Renal cortex interstitium (tissue), 11 donors: ENCODE measurements at regions not wholly inside any gene's neighbourhood (a gene's known extent, or its start where the extent isn't known, plus 50 kb on each side); places are given as distances from the start of the nearest gene placed in this dataset.
A peak's percentile ranks its signal among the peaks of the same experiment; 100 is the strongest.
"Not testable (repeated sequence)": the region's sequence is repeated elsewhere in the genome, so short reads cannot be mapped to it uniquely, and the experiment has no call there.

Source experiments
- DNase-seq, 11 donors: peaks; one replicate each; pipeline ENCODE4 v3.0.0-alpha.2; 2013; ENCODE audit warnings: low read depth in 9 of 11, low spot score in 4 of 11; ENCODE audit errors: extremely low read depth in 1 of 11

DNA sequence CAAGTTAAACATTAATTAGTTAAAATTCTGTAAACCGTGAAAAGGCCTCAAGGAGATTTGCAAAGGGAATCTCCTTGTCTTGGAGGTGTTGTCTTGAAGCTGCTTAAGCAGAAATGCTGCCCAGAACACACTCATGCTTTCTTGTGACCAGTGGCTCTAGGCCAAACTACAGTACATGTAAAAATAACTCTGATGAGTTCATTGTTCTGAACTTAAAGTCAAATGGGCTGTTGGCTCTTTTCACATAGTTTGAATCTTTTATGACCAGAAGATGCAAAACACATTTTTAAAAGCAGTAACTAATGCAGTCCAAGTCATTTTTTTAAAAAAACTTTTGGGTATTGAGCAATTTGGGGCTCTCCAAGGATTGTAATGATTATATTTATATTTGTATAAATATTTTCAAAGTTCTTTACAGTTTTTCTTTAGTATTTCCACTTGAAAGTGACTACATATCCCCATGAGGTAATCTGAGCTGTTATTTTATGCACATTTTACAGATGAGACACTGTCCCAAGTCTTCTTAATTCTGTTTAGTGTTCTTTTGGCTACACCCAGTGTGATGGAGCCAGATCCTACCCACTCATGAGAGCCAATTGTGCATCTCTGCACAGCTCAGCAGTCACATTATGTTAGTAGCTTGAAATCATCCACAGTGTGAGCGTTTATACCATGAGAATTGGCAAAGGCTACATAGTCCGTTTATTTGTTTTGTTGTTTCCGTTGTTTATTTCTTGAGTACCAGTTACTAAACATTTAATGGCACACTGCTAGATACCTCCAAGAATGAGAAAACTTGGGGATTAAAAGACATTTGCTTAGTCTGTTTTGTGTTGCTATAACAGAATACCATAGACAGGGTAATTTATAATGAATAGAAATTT is 112.8 kb upstream of the ATXN3L start:
- peak in 9 of 11 donors; percentile 22 to 63 (median 46) for DNase-seq

DNA sequence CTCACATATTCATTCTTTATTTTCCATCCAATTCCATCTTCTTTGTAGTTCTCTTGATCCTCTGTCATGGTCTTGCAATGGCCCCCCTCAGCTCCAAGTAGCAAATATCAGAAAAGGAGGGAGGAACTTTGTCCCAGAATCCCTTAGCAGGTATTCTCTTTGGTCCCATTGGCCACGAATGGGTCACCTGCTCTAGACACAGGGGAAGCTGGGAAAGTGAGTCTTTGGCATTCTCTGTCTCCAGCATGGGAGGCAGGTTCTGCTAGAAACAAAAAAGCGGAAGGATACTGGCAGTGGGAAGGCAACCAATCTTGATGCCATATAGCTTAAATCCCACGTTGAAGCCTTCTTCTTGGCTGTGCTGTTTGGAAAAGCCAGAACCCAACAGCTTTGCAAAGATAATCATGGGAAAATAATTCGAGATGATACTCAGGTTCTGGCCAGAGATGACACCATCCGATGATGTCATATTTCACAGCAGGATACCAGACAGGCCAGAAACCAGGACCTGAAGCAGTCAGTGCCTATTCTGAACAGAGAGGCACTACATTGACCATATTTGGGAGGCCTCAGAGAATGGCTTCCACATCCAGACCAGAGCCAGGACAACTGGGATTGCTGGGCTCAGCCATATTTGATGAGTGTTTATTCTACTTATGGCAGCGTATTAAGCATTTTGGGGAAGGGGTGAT is 110.4 kb upstream of the ATXN3L start:
- no peak for DNase-seq

DNA sequence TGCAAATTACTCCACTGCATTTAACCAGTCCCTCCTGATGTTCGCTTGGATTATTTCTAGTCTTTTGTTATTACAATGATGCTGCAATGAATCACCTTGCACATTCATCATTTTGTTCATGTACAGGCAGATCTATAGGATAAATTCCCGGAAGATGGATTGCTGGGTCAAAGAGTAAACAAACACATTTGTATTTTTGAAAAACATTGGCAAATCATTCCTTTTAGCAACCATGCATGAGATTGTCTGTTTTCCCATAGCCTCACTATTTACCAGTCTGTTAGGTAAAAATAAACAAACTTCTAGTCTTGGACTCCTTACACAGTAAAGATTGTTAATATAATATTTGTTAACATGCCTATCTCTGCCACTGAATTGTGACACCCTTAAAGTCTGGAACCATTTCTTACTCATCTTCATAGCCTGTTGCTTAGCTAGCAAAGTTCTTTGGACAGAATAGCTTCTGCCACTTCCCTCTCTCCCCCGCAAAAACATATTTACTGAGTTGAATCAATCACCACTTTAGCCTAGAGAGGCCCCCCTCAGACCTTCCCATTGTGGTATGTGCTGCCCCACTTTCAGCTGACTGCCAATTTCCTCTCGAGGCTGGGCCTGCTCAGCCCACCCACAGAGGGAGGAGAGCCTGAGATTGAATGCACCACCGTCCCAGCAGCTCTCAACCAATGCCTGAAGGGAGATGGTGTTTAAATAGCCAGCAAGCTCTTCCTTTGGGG is 108.4 kb upstream of the ATXN3L start:
- no peak for DNase-seq

DNA sequence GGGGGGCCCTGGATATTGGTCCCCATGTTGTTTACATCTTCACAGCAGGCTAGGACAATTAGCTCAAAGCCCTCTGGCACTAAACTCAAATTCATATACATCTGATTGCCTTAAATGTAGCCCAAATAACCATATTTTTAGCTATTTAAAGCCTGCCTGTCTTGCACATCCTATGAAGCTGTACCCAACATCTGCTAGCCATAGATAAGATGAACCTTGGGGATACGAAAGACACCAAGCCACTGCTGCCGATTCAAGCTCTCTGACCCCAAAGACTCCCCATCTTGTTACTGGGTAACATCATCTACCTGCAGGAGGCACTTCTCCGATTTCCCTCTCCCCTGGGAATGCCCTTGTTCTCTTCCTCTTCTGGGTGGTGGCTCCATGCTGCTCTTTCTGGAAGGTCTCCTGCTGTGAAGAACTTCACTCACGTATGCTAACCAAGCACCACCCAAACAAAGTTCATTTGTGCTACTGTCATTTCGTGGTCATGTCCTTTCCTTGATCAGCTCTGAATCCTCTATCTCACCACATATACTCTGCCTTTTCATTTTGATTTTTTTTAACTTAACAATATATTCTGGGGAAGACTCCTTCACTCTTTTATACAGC is 107.7 kb upstream of the ATXN3L start:
- no peak for DNase-seq

DNA sequence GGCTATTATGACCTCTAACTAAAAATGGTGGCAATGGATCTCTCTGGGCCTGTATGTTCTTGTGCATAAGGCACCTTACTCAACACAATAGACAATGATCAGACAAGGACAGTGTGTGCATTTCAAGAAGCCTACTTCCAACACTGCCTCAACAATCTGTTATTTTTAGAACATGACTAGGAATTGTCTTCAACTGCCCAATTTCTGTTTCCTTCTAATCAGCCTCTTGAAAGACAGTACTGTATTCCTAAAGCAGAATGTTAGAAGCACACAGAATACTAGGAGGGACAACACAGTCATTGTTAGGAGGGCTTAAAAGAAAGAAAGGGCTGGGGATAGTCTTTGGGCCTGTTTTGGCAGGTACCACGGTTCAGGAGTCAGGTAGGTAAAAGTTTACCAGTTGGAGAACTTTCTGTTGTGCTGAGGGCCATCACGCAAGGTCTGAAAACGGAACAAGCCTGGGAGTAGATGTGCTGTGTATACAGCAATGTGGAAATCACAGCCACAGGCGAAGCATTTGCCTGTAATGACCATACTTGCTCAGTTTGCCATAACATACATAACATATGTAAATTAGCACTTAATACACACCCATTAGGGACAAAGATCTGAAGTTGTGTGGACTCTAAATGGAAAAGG is 100.8 kb upstream of the ATXN3L start:
- no peak for DNase-seq

DNA sequence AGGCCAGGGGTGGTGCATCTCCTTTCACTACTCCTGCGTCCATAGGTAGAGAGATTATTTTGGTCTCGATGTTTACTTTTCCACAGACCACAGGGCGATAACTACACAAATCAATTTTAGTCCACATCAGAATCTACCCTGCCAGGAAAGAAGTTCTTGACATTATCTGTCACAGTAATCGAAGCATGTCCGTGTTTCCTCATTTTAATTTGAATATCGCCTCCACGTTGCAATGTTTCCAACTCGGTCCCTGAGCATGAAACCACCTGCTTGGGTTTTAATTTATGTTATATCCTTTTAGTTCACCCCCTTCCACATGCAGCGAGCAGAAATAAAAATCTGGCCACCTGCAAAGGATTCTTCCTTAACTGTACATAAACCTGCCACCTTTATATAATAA is 100.1 kb upstream of the ATXN3L start:
- DNase-seq = no peak

DNA sequence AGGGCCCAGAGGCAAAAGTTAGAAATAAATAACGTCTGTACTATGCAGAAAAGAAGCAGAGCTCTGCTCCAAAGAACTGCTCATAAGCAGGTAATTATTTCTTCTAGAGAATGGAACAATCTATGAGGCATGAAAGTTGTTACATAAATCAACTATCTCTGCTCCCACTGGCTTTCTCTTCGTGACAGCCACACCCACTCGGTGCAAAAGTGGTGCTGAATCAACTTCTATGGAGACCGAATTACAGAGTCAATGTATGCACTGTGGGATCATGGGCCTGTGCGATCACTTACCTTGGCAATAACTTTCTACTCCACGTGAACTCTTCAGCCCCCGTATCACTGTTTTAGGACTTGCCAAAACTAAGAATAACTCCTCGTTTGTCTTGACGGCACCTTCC is 99.4 kb upstream of the ATXN3L start:
- no peak for DNase-seq

DNA sequence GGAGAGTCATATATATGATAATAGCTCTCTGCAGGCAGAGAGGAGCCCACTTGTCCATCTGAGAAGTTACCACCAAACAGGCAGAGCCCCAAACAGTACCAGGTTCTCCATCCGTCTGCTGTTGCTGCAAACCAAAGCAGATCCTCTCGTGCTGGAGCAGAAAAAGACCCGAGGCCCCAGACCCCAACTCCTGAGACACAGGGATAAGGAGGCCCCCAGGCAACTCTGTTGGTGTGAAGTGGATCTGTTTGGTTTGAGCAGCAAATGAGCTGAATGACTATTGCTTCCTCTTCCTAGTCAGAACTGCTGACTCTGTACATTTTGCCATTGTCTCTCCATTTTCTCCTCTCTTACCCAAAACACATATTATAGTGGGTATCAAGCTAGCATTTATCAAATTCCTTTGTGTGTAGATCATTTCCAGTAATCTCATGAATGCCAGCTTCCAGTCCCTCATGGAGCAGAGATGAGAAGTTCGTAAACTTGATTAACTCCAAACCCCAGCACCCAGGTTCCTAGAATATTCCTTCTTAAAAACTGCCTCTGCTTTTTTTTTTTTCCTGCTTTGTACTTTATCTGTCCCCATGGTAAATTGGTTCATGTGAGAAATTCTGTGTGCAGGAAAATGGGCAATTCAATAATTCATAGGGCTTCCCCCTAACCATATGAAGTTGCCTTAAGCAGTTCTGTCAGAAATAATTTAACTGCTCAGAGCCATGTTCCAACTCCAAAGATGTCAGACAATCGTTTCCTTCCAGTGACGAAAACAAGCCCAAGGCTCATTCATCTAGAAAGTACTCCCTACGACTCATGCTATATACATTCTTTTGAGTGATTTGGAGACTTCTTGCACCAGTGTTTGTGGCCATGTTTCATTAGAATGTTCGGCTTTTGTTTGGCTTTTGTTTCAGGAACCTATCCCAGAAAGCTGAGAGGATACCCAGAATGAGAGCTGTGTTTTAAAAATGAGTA is 98.6 kb upstream of the ATXN3L start:
- DNase-seq = no peak

DNA sequence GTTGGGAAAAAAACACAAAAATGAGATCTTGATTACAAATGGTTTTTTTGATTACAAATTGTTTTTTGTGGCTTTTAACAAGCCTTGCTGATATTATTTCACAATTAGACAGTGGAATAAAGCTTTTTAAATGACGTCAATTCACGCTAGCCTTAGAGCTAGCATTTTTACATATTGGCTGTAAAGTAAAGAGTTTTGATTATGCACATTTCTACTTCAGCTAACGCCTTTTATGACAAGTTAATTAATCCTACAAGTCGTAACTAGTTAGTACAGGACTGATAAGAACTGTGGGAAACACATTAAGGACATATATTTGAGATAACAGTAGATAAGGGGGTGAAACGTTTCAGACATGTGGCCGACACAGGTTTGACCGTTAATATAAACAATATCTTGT is 95.7 kb upstream of the ATXN3L start:
- DNase-seq = no peak

DNA sequence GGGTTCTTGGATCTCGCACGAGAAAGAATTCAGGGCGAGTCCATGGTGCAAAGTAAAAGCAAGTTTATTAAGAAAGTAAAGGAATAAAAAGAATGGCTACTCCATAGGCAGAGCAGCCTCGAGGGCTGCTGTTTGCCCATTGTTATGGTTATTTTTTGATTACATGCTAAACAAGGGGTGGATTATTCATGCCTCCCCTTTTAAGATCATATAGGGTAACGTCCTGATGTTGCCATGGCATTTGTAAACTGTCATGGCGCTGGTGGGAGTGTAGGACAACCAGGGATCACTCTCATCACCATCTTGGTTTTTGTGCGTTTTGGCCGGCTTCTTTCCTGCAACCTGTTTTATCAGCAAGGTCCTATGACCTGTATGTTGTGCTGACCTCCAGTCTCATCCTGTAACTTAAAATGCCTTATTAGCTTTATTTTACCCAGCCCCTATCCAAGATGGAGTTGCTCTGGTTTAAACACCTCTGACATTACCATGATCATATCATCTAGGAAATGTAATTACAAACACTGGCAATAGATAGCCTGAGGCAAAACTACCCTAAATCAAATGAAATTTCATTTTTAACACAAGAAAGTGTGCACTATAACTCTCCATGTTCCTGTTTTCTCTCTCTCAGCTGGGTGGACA is 94.3 kb upstream of the ATXN3L start:
- DNase-seq = no peak

DNA sequence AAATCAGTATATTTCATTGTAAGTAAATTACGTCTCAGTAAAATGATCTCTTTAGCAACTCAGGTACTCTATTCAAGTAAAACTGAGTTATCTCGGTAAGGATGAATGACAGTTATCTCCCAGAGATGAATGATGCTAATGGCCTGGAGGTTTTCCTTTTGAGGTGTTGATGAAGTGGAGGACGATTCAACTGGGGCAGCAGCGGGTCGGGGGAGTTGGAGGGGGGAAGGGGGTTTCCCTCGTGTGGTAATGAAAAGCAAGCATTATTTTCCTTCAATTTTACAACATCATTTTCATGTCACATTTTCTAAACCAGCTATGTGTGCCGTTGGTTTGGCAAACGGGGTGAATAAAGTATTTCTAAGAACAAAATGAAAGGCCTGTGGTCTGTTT is 92.4 kb upstream of the ATXN3L start:
- DNase-seq = no peak

DNA sequence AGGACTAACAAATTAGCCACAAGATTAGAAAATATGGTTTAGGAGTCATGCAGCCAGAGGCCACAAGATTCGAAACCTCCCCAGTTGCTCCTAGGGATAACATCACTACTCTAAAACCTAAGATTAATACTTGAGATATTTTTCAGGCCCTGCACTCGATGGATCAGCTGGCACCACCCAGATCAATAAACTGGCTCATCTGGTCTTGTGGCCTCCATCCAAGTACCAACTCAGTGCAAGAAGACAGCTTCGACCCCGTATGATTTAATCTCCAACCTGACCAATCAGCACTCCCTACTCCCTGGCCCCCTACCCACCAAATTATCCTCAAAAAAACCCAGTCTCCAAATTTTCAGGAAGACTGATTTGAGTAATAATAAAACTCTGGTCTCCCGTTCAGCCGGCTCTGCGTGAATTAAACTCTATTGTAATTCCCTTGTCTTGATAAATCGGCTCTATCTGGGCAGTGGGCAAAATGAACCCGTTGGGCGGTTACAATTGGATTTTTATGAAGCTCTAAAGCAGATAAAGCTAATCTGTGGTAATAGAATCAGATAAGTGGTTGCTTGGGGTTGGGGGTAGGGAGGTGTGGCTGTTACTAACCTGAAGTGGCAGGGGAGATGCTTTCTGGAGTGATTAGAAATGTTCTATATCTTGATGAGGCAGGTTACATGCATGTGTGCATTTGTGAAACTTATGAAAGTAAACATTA is 91.8 kb upstream of the ATXN3L start:
- DNase-seq = no peak

DNA sequence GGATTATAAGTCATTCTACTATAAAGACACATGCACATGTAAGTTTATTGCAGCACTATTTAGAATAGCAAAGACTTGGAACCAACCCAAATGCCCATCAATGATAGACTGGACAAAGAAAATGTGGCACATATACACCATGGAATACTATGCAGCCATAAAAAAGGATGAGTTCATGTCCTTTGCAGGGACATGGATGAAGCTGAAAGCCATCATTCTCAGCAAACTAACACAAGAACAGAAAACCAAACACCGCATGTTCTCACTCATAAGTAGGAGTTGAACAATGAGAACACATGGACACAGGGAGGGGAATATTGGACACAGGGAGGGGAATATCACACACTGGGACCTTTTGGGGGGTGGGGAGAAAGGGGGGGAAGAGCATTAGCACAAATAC is 88.7 kb upstream of the ATXN3L start:
- not testable (repeated sequence) for DNase-seq

DNA sequence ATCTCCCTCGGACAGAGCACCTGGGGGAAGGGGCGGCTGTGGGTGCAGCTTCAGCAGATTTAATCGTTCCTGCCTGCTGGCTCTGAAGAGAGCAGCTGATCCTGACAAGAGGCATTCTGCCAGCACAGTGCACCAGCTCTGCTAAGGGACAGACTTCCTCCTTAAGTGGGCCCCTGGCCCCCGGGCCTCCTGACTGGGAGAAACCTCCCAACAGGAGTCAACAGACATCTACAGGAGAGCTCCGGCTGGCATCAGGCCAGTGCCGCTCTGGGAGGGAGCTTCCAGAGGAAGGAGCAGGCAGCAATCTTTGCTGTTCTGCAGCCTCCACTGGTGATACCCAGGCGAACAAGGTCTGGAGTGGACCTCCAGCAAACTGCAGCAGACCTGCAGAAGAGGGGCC is 84.9 kb upstream of the ATXN3L start:
- DNase-seq = not testable (repeated sequence)

DNA sequence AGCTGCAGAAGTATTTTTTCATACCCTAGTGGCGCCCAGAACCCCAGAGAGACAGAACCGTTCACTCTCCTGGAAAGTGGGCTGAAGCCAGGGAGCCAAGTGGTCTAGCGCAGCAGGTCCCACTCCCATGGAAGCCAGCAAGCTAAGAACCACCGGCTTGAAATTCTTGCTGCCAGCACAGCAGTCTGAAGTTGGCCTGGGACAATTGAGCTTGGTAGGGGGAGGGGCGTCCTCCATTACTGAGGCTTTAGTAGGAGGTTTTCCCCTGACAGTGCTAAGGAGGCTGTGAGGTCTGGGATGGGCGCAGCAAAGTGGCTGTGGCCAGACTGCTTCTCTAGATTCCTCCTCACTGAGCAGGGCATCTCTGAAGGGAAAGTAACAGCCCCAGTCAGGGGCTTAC is 84.5 kb upstream of the ATXN3L start:
- no peak for DNase-seq

DNA sequence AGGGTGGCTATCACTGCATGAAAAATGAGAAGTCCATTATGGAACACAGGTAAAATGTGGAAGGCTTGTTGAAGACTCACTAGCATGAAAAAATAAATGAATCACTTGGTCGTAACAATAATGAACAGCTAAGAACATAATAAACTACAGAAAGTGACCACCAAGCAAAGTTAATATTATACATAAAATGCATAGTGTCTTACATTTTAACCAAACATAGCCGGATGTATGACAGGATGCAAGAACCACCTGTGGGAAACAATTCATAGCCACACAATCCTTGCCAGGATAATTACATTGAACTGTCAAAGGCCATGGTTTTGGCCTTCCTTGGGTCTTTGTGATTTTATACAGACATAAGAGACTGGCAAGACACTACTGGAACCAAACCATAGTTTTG is 81.9 kb upstream of the ATXN3L start:
- DNase-seq = no peak

DNA sequence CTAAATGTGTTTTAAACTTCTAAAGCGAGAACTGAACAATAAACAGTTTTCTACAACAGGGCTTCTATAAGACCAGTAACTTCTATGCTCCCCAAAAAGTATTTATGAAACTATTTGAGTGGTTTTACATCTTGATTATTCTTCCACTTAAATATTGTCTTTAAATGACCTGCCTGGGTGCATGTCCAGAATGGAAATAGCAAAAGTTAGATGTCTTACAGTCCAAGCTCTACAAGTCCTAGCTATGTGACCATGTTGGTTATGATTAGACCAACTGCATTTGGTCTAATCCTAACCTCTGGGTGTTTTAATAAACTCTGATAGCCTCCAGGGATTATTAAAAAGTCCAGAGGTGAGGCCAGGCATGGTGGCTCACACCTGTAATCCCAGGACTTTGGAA is 79.0 kb upstream of the ATXN3L start:
- DNase-seq = no peak
